ENCODE measurements at regions not wholly inside any gene's neighbourhood (a gene's known extent, or its start where the extent isn't known, plus 50 kb on each side); places are given as distances from the start of the nearest gene placed in this dataset. TPM values are rescaled to one million over a fixed set of nuclear protein-coding genes. Genes with fewer than 3 reads are reported as not detected.

DNA sequence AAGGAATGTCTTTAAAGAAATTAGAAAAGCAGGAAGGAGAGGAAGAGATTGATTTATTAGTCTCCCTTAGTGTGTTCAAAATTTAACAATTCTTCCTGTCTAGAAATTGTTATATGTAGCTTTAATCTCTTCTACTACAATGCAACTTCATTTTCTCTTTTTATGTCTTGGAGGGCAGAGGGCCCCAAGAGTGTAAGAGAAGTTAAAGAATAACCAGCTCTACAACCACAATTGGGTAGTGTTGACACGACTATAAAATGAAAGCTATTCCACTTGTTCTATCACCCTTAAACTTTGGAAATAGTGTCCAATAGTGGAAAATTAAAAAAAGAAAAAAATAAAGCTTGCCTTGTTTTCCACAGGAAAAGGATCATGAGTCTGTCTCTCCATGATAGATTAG, 82.6 kb upstream of the DPYD start:
- DNase-seq (ENCODE audit: missing footprints) (no peak), ATAC-seq (no peak)
- intact Hi-C loops (cut with DNase I): no loop called here

DNA sequence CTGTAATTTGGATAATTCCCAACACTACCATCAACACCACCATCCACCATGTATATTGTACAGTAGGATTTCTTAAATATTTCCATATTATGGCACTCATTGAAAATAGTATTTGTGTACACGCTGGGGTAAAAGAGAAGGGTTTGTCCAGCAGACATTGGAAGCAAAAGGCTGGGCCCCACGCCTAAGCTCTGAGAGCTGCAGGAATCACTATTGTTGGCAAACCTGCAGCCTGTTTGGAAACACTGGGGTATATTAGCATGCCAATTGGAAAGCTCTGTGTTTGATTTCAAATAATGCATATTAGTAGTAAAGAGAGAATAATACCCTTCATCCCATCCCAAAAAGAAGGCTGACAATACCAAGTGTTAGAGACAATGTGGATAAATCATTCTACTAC, 81.5 kb upstream of the DPYD start:
- intact Hi-C loops (cut with DNase I): no loop called here
- no peak for ATAC-seq

DNA sequence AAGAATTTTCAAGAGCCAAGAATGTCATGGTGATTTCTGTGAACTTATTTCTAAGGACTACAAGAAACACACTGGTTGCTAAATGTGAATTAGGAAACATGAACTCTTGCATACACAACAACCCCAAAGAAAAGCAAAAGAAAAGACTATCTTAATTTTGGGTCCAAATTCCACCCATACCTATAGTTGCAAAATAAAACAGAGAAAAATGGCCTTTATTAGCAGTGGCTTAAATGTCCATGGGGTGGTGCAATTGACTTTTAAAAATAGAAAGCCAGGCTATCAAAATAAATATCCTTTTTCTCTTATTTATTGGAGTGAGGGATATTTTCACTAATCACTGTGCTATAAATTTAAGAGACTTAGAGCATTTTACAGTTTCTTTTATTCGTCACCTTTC, 80.9 kb upstream of the DPYD start:
- DNase-seq (ENCODE audit: missing footprints) (no peak), ATAC-seq (no peak)
- intact Hi-C loops (cut with DNase I): no loop called here

More for the DNA sequence above, 81.5 kb upstream of the DPYD start:
- no peak for DNase-seq (ENCODE audit: missing footprints)

DNA sequence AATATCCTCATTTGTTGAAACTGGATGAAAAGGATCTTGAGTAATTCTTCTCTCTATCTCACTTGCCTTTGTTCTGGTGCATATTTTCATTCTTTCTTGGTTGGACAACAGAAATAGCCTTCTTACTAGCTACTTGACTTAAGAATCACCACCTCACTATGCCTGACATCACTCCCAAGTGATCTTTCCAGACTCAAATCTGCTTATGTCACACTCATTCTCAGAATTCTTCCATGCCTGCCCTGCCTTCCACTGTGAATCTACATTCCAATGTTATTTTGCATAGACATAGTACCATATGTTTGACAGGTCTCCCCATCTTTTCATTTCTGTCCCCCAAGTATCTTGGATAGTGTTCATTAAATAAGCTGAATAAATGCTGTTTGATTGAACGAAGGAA, 78.5 kb upstream of the DPYD start:
- intact Hi-C loops (cut with DNase I): no loop called here
- no peak for DNase-seq (ENCODE audit: missing footprints)
- no peak for ATAC-seq

DNA sequence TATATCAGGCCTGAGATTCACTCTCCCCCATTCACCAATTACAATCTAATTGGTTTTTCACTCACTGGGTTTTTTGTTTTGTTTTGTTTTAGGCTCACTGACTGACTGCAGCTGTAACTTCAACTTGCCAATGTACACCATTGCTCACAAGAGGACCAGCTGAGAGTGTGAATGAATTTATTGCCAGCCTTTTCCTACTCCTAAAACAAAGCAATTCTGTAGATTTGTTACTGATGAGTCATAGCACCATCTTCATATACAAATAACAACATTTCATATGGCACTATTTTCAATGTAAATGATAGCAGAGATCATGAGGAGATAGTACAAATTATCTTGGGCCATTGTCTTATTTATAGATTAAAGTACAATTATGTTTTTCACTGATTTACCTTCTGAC, 76.0 kb upstream of the DPYD start:
- ATAC-seq: no peak
- DNase-seq (ENCODE audit: missing footprints): no peak
- intact Hi-C loops (cut with DNase I): no loop called here

DNA sequence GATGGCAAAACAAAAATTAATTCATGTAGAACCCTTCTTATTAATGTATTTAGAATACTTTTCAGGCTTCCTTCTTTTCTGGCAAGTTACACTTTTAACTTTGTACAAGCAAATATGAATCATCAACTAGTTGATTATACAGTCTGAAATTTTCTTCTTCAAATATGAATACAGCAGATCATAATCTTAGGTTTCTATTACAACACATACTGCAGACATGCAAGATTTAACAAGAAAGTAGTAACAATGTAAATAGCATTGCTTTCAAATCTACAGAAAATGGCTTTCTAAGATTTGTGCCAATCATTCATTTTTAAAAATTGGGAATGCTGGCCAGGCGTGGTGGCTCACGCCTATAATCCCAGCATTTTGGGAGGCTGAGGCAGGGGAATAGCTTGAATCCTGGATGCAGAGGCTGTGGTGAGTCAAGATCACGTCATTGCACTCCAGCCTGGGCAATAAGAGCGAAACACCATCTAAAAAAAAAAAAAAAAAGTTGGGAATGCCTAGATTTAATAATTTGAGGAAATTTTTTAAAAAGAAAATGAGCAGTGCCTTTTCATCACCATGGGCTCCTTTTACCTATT, 68.4 kb upstream of the DPYD start:
- DNase-seq (ENCODE audit: missing footprints): no peak
- ATAC-seq: no peak
- intact Hi-C loops (cut with DNase I): no loop called here

DNA sequence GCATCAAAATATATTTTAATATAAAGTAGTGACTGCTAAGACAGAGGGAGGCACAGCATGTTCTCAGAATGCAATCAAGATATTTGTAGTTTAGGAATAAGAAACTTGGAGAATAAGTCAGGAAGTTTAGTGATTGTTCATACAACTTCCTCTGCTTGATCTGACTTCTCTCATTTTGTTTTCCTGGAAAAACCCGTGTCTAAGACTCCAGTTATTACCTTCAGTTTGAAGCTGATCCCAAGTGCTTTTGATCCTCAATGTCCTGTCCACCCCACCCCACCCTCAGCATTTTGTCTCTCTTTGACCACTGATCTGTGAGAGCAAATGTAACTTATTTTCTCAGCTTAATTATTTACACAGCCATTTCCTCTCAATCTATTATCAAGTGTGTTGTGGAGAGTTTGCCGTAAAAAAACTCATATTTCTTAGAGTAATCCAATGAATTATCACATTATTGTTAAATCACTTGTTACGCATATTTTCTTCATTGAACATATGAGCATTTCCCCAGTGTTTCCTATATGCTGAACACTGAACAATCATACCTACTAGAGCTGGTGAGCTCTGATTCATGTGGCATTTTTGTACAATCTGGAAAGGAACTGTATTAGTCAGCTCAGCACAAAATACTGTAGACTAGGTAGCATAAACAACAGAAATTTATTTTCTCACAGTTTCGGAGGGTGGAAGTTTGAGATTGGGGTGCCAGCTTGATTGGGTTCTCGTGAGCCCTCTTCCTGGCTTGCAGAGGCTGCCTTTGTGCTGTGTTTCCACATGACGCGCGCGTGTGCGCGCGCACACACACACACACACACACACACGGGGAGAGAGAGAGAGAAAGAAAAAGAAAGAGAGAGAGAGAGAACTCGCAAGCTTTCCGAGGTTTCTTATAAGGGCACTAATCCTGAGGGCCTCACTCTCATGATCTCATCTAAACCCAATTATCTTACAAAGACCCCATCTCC, 65.5 kb upstream of the DPYD start:
- intact Hi-C loops (cut with DNase I): no loop called here
- DNase-seq (ENCODE audit: missing footprints) (peak; percentile 26), ATAC-seq (no peak)

DNA sequence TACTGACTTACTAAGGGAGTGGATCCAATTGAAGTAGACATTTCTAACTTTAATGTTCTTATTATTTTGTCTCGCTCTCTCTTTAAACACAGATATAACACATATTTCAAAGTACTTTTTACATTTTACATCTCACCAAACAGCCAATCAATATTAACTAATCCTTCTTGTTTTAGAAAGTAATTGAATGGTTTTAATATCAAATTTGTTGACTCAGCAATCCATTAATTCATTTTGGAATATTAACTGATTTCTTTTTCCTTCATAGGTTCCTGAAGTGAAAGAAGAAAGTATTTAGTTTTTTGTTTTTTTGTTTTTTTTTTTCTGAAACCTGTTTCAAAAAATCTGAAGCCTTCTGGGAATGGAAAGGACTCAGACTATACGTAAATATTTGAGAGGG, 62.3 kb upstream of the DPYD start:
- intact Hi-C loops (cut with DNase I): no loop called here
- DNase-seq (ENCODE audit: missing footprints) (no peak), ATAC-seq (no peak)

DNA sequence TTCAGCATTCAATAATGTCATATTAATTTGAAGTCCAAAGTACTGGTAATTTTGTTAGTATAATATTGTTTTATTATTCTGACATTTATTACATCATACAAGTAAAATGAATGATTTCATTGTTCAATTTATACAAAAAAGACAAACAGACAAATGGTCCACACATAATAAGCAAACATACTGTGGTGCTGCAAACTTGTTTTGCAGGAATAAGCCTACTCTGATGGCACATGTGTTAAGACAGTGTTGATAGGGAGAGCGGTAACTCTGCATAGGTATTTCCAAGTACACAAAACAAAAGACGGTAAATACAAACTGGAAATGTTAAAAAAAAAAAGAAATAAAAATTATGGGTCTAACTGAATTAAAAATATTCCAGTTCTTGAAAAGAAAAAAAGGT, 59.7 kb upstream of the DPYD start:
- no peak for ATAC-seq
- intact Hi-C loops (cut with DNase I): no loop called here
- no peak for DNase-seq (ENCODE audit: missing footprints)

DNA sequence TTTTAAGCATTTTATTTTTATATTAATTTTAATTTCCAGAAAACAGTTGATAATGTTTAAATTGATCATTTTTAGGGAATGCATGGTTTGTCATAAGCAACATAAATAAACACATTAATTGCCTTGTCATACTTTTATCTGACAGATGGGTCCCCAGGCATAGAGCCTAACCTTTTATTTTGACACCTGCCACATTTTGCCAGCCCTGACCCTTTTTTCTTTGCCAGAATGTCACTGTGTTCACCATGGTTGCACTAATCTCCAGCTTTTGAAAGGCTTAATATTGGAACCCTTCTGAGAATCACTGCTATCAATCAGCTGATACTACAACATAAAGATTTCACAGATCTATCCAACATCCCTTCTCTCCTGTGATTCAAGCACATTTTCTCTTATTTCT, 56.0 kb upstream of the DPYD start:
- ATAC-seq (no peak), DNase-seq (ENCODE audit: missing footprints) (no peak)
- intact Hi-C loops (cut with DNase I): no loop called here

Small RNA genes lying in the stretch of these regions (microRNA-seq; reads per million reads assigned to microRNA genes)
- not detected for gene MIR2682

All from Right ventricle myocardium inferior (tissue), 1 donor.